UCSD-AML1 (cell line): ENCODE measurements at regions not wholly inside any gene's neighbourhood (a gene's known extent, or its start where the extent isn't known, plus 50 kb on each side); places are given as distances from the start of the nearest gene placed in this dataset.

Experiments
- DNase-seq: peaks from one replicate; lab custom pipeline; 2025; ENCODE audit not compliant: unreplicated experiment; lab: John Stamatoyannopoulos, UW

GRCh38 chr9:99391937-99392594, 170.0 kb downstream of the SEC61B start:
- DNase-seq: no peak

- no peak for DNase-seq
Observed at GRCh38 chr9:99392986-99393385, 170.9 kb downstream of the SEC61B start.

GRCh38 chr9:99393993-99394392, 171.9 kb downstream of the SEC61B start:
- no peak for DNase-seq

- no peak for DNase-seq
Observed at GRCh38 chr9:99398241-99398640, 176.2 kb downstream of the SEC61B start.

- no peak for DNase-seq
Observed at GRCh38 chr9:99399474-99399873, 177.4 kb downstream of the SEC61B start.

GRCh38 chr9:99400184-99400731, 178.2 kb downstream of the SEC61B start:
- no peak for DNase-seq

- no peak for DNase-seq
Observed at GRCh38 chr9:99401680-99402504, 179.8 kb downstream of the SEC61B start.

- no peak for DNase-seq
Observed at GRCh38 chr9:99403371-99403770, 181.3 kb downstream of the SEC61B start.

- DNase-seq: no peak
Observed at GRCh38 chr9:99405359-99405758, 183.3 kb downstream of the SEC61B start.

GRCh38 chr9:99406939-99407338, 184.9 kb downstream of the SEC61B start:
- no peak for DNase-seq

GRCh38 chr9:99411068-99411467, 189.0 kb downstream of the SEC61B start:
- DNase-seq: no peak

- DNase-seq: no peak
Observed at GRCh38 chr9:99411479-99412115, 189.5 kb downstream of the SEC61B start.

- DNase-seq: no peak
Observed at GRCh38 chr9:99412606-99413005, 190.5 kb downstream of the SEC61B start.

- DNase-seq: no peak
Observed at GRCh38 chr9:99414321-99414720, 192.2 kb downstream of the SEC61B start.

- no peak for DNase-seq
Observed at GRCh38 chr9:99415606-99416005, 193.5 kb downstream of the SEC61B start.

- no peak for DNase-seq
Observed at GRCh38 chr9:99416007-99416406, 193.9 kb downstream of the SEC61B start.

GRCh38 chr9:99419070-99419469, 197.0 kb downstream of the SEC61B start:
- no peak for DNase-seq

GRCh38 chr9:99421369-99421768, 199.3 kb downstream of the SEC61B start:
- DNase-seq: no peak

- DNase-seq: no peak
Observed at GRCh38 chr9:99425124-99425523, 203.0 kb downstream of the SEC61B start.

GRCh38 chr9:99425923-99426842, 204.1 kb downstream of the SEC61B start:
- no peak for DNase-seq

- no peak for DNase-seq
Observed at GRCh38 chr9:99427260-99427659, 205.2 kb downstream of the SEC61B start.
